Nephron (organoid): ENCODE measurements at regions not wholly inside any gene's neighbourhood (a gene's known extent, or its start where the extent isn't known, plus 50 kb on each side); places are given as distances from the start of the nearest gene placed in this dataset.

ENCODE experiments used
- H3K27ac Mint-ChIP-seq, 3 experiments: 2 replicates each; pipeline ENCODE4 v1.8.0; 2020; ENCODE audit warnings: mixed read lengths in 3 of 3, mild to moderate bottlenecking in 2 of 3, moderate library complexity in 1 of 3
- H3K27me3 Mint-ChIP-seq: 2 replicates; pipeline ENCODE4 v1.8.0; 2021; ENCODE audit warnings: low read depth, mild to moderate bottlenecking, moderate library complexity, mixed read lengths
- H3K36me3 Mint-ChIP-seq: 2 replicates; pipeline ENCODE4 v1.8.0; 2020; ENCODE audit warnings: low read depth, mixed read lengths
- H3K4me1 Mint-ChIP-seq: 2 replicates; pipeline ENCODE4 v1.8.0; 2020; ENCODE audit warnings: mixed read lengths
- H3K4me3 Mint-ChIP-seq, 3 experiments: 2 replicates each; pipeline ENCODE4 v1.8.0; 2020; ENCODE audit warnings: mild to moderate bottlenecking in 3 of 3, mixed read lengths in 3 of 3, moderate library complexity in 2 of 3
- H3K9me3 Mint-ChIP-seq: 2 replicates; pipeline ENCODE4 v1.8.0; 2020; ENCODE audit warnings: mixed read lengths
- CTCF ChIP-seq, 3 experiments: fragments of 200-600 bp; sonication (generic); IDR thresholded peaks; one replicate each; pipeline ENCODE4 v1.5.0; 2021; ENCODE audit warnings: antibody characterized with exemption in 3 of 3; ENCODE audit not compliant: unreplicated experiment in 3 of 3

DNA sequence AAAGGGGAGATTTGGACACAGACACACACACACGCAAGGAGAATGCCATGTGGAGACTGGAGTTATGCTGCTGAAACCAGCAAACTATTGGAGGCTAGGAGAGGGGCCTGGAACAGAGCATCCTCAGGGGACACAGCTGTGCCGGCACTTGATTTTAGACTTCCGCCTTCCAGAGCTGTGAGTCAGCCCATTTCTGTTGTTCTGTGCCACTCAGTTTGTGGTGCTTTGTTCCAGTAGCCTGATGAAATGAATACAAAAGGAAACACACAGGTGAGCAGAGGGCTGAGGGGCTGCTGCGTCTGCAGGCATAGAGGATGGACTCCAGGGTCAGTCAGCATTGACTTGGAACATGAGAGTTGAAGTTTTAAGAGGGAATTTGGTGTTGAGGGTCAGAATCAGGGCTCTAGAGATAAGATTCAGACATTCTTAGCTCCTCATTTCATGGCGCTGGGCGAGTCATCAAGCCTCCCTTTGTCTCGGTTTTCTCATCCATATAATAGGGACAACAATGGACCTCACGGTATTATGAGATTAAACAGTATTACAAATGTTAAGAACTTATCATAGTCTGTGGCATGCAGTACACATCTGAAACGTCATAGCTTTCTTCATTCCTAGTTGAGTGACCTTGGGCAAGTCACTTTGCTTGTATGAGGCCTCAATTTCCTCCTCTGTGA is 191.0 kb downstream of the MIAT start:
- H3K9me3 Mint-ChIP-seq, result no peaks in the 10 kb centered on the region
- H3K36me3 Mint-ChIP-seq, result no peaks in the 10 kb centered on the region
- H3K27me3 Mint-ChIP-seq, result peaks cover 17% of the 10 kb centered on the region
- H3K27ac Mint-ChIP-seq, result no peak overlapping the region
- no peak overlapping the region for H3K4me3 Mint-ChIP-seq
- H3K4me1 Mint-ChIP-seq, result peaks cover 26% of the 10 kb centered on the region
- no peak for TF ChIP-seq CTCF (IDR thresholded peaks at IDR 0.05; ENCODE audit: unreplicated experiment in 3 of 3)

- H3K9me3 Mint-ChIP-seq, result no peaks in the 10 kb centered on the region
- H3K36me3 Mint-ChIP-seq, result no peaks in the 10 kb centered on the region
- no peak overlapping the region for H3K27ac Mint-ChIP-seq
- peaks cover 17% of the 10 kb centered on the region for H3K27me3 Mint-ChIP-seq
- no peak overlapping the region for H3K4me3 Mint-ChIP-seq
- no peak for TF ChIP-seq CTCF (IDR thresholded peaks at IDR 0.05; ENCODE audit: unreplicated experiment in 3 of 3)
- H3K4me1 Mint-ChIP-seq, result peaks cover 26% of the 10 kb centered on the region
These were observed 192.2 kb downstream of the MIAT start for GRCh38 chr22:26849575-26849974.

- Mint-ChIP-seq H3K9me3 (no peaks in the 10 kb centered on the region), H3K4me3 (no peak overlapping the region), H3K4me1 (peaks cover 14% of the 10 kb centered on the region), H3K36me3 (no peaks in the 10 kb centered on the region), H3K27me3 (peaks cover 17% of the 10 kb centered on the region), H3K27ac (no peak overlapping the region)
- TF ChIP-seq CTCF (IDR thresholded peaks at IDR 0.05; ENCODE audit: unreplicated experiment in 3 of 3), result no peak
These were observed 193.7 kb downstream of the MIAT start for GRCh38 chr22:26851125-26851524.

DNA sequence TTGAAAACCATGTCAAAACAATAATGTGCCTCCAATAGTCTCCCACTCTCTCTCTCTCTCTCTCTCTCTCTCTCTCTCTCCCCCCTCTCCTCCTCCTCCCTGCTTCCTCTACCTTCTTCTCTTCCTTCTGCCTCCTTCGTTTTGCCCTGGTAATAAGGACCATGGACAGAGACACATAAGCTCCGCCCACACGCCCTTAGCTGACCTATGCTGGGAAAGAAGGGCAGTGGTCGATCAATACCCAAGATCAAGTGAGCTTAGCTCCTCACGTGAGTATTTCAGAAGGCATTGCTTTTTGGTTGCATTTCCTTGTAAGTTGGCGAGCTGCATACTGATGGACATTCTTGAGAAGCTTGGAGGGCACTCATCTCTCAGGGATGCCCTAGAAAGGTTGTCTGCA is 194.8 kb downstream of the MIAT start:
- Mint-ChIP-seq H3K36me3 (no peaks in the 10 kb centered on the region), H3K4me3 (no peak overlapping the region), H3K27me3 (peaks cover 18% of the 10 kb centered on the region), H3K27ac (no peak overlapping the region), H3K4me1 (peaks cover 14% of the 10 kb centered on the region), H3K9me3 (no peaks in the 10 kb centered on the region)
- TF ChIP-seq CTCF (IDR thresholded peaks at IDR 0.05; ENCODE audit: unreplicated experiment in 3 of 3), result no peak

DNA sequence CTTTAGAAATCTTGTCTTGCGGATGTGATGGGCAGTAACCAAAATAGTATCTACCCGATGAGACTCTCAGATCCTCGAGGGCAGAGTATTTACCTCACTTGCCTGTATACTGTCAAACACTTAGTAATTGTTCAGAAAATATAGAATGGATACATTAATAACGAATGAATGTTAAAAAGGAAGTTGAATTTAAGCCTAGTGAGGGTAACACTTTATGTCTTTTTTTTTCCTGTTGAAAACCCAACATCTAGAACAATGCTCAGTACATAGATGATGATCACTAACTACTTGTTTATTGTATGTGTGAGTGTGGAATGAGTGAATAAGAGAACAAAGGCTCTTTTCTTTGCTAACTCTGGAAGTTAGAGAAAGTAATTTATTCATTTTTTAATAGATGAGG is 195.7 kb downstream of the MIAT start:
- H3K27ac Mint-ChIP-seq, result no peak overlapping the region
- no peak for TF ChIP-seq CTCF (IDR thresholded peaks at IDR 0.05; ENCODE audit: unreplicated experiment in 3 of 3)
- H3K9me3 Mint-ChIP-seq, result no peaks in the 10 kb centered on the region
- no peaks in the 10 kb centered on the region for H3K36me3 Mint-ChIP-seq
- H3K27me3 Mint-ChIP-seq, result peaks cover 18% of the 10 kb centered on the region
- H3K4me3 Mint-ChIP-seq, result no peak overlapping the region
- H3K4me1 Mint-ChIP-seq, result peaks cover 14% of the 10 kb centered on the region

GRCh38 chr22:26853495-26853894 is 196.1 kb downstream of the MIAT start:
- no peak overlapping the region for H3K4me3 Mint-ChIP-seq

More at GRCh38 chr22:26853495-26853894, 196.1 kb downstream of the MIAT start:
- no peaks in the 10 kb centered on the region for H3K36me3 Mint-ChIP-seq
- no peak overlapping the region for H3K27ac Mint-ChIP-seq
- no peaks in the 10 kb centered on the region for H3K9me3 Mint-ChIP-seq
- H3K27me3 Mint-ChIP-seq, result peaks cover 18% of the 10 kb centered on the region
- no peak for TF ChIP-seq CTCF (IDR thresholded peaks at IDR 0.05; ENCODE audit: unreplicated experiment in 3 of 3)
- H3K4me1 Mint-ChIP-seq, result peaks cover 14% of the 10 kb centered on the region
